Transverse colon (tissue), 4 donors: ENCODE measurements at regions not wholly inside any gene's neighbourhood (a gene's known extent, or its start where the extent isn't known, plus 50 kb on each side); places are given as distances from the start of the nearest gene placed in this dataset.

Experiments used
- DNase-seq: peaks from one replicate; pipeline ENCODE4 v3.0.0-alpha.2; 2019
- H3K27ac ChIP-seq, 4 donors: fragments of 200-600 bp; sonication (generic); 2 replicates each; pipeline ENCODE4 v1.5.1; 2016 to 2018; ENCODE audit warnings: inconsistent platforms in 4 of 4
- H3K27me3 ChIP-seq: fragments of 200-600 bp; sonication (generic); 2 replicates; pipeline ENCODE4 v1.5.1; 2017; ENCODE audit warnings: inconsistent platforms
- H3K36me3 ChIP-seq, 4 donors: fragments of 200-600 bp; sonication (generic); 2 replicates each; pipeline ENCODE4 v1.5.1; 2017 to 2019; ENCODE audit warnings: inconsistent platforms in 4 of 4
- H3K4me1 ChIP-seq, 4 donors: fragments of 200-600 bp; sonication (generic); 2 replicates each; pipeline ENCODE4 v1.5.1; 2017 to 2020; ENCODE audit warnings: inconsistent platforms in 4 of 4
- H3K4me3 ChIP-seq, 4 donors: fragments of 200-600 bp; sonication (generic); 1 replicate in 1 of 4; 2 replicates in 3 of 4; pipeline versions ENCODE4 v1.5.1 to v1.6.1; 2017 to 2019; ENCODE audit warnings: inconsistent platforms in 4 of 4
- H3K9me3 ChIP-seq, 2 donors: fragments of 200-600 bp; sonication (generic); 2 replicates each; pipeline ENCODE4 v1.5.1; 2017 to 2019; ENCODE audit warnings: inconsistent platforms in 2 of 2
- EP300 ChIP-seq: sonication (generic); formaldehyde crosslinking; IDR thresholded peaks from one replicate; pipeline ENCODE4 v1.6.1; 2017; ENCODE audit warnings: antibody characterized with exemption, low read depth
- POLR2A ChIP-seq: fragments of 450-650 bp; IDR thresholded peaks from one replicate; pipeline ENCODE4 v1.6.1; 2016; ENCODE audit warnings: antibody characterized with exemption, mild to moderate bottlenecking, moderate library complexity
- POLR2AphosphoS5 ChIP-seq, 3 donors: sonication (generic); formaldehyde crosslinking; IDR thresholded peaks; one replicate each; pipeline ENCODE4 v1.6.1; 2016; ENCODE audit warnings: antibody characterized with exemption in 3 of 3
- WGBS, 2 donors: methylation state at CpG; one replicate each; pipeline ENCODE4 v1.1.5; 2018; ENCODE audit warnings: low coverage in 1 of 2; 5-methylcytosine and 5-hydroxymethylcytosine counted together
- in situ Hi-C, 4 donors: fragments of 200-750 bp; cut with MboI; loops; one replicate each; pipeline versions ENCODE4 v1.15.0 to v1.15.1; 2017; ENCODE audit warnings: low sequenced_read_pairs in 3 of 4, low pct_ligation_motif_present in 1 of 4, low pct_unique_long_range_greater_than_20kb in 1 of 4
- intact Hi-C: fragments of 100-400 bp; cut with DNase I; formaldehyde crosslinking; loops from one replicate; pipeline ENCODE4 v1.15.1; 2023; ENCODE audit warnings: low total_unique reads
- TF ChIP-seq, protein P1 (sequence below), 5 experiments: fragments of 200-600 bp in 3 of 5; fragments of 450-650 bp in 2 of 5; sonication (generic) in 3 of 5; IDR thresholded peaks; 1 replicate in 2 of 5; 2 replicates in 3 of 5; pipeline ENCODE4 v1.5.1; 2016 to 2017; ENCODE audit warnings: antibody characterized with exemption in 5 of 5, inconsistent platforms in 3 of 5, mild to moderate bottlenecking in 2 of 5, moderate library complexity in 1 of 5

DNA sequence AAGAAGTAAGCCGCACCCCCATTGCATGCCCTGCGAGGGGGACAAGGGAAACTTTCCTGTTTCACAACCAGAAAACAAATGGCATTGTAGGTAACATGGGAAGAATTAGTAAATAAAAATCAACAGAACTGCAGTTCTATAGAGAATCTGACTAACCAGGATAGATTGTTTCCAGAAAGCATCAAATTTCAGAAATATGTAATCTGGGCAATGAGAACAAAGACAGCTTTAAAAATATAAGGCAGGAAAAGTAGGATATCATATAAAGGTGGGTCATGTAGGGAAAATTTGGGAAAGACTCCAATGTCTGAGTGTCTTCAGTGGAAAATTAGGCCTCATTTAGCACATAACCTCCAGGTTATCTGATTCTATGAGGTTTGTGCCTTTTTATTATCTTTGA is 58.3 kb upstream of the RANBP6 start:
- peaks cover 0 to 3% (median 0%) of the 10 kb centered on the region in 4 donors for H3K4me1 ChIP-seq
- no peaks in the 10 kb centered on the region for H3K27me3 ChIP-seq
- in situ Hi-C loops, result loop anchor here in 1 of 4 donors (25.0 kb wide), 1 partner anchor 239 kb away; no protein-coding TSS in a partner anchor
- no peak overlapping the region for H3K4me3 ChIP-seq
- WGBS, 2 donors, result 83 to 97% methylated on average over 2 of the region's 2 CpGs
- intact Hi-C loops, result no loop called here
- no peaks in the 10 kb centered on the region for H3K9me3 ChIP-seq
- H3K36me3 ChIP-seq, result no peaks in the 10 kb centered on the region
- no peak for DNase-seq
- no peak overlapping the region for H3K27ac ChIP-seq
- no peak for TF ChIP-seq POLR2AphosphoS5 (IDR thresholded peaks at IDR 0.05)
- TF ChIP-seq, protein P1, sequence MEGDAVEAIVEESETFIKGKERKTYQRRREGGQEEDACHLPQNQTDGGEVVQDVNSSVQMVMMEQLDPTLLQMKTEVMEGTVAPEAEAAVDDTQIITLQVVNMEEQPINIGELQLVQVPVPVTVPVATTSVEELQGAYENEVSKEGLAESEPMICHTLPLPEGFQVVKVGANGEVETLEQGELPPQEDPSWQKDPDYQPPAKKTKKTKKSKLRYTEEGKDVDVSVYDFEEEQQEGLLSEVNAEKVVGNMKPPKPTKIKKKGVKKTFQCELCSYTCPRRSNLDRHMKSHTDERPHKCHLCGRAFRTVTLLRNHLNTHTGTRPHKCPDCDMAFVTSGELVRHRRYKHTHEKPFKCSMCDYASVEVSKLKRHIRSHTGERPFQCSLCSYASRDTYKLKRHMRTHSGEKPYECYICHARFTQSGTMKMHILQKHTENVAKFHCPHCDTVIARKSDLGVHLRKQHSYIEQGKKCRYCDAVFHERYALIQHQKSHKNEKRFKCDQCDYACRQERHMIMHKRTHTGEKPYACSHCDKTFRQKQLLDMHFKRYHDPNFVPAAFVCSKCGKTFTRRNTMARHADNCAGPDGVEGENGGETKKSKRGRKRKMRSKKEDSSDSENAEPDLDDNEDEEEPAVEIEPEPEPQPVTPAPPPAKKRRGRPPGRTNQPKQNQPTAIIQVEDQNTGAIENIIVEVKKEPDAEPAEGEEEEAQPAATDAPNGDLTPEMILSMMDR (IDR thresholded peaks at IDR 0.05), result no peak
- TF ChIP-seq EP300, result no peak
- TF ChIP-seq POLR2A, result no peak

DNA sequence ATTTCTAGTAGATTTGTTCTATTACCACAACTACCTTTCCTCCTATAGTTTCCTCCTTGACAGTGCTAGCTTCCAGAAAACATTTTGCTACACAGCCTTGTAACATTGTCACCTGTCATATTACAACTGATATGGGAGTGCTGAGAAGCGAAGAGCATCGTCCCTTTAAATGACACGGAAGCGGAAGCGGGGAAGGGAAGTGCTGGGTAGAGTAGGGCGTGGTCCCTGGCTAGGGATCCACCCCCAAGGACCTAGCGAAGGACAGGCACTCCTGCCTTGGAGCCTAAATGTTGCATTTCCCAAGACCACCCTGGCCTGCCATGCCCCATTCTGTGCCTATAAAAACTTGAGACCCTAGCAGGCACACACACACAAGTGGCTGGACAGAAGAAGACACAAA is 57.4 kb upstream of the RANBP6 start:
- intact Hi-C loops (no loop called here), in situ Hi-C loops (loop anchor here in 1 of 4 donors (25.0 kb wide), 1 partner anchor 239 kb away; no protein-coding TSS in a partner anchor)
- peaks cover 0 to 3% (median 0%) of the 10 kb centered on the region in 4 donors for H3K4me1 ChIP-seq

DNA sequence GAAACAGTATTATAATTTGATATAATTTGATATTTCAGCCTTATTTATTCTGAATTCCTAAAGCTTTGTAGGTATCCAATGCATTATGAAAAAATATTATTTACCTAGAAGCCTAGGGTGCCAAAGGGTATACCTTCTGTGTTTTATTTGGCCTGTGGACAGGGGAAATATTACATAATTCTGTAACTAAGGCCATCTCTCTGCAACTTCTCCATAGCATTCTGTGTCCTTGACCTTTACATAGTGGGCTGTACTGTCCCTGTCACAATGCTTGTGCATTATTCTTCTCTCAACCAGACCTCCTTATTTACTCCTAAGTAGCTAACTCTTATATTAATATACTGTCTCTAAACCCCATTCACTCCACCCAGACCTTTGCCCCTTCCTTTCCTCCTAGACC is 57.0 kb upstream of the RANBP6 start:
- Histone ChIP-seq H3K27me3 (no peaks in the 10 kb centered on the region), H3K9me3 (no peaks in the 10 kb centered on the region), H3K36me3 (no peaks in the 10 kb centered on the region), H3K4me1 (peaks cover 0 to 3% (median 0%) of the 10 kb centered on the region in 4 donors), H3K4me3 (no peak overlapping the region), H3K27ac (no peak overlapping the region)
- TF ChIP-seq POLR2AphosphoS5 (IDR thresholded peaks at IDR 0.05), result no peak
- TF ChIP-seq, protein P1 (IDR thresholded peaks at IDR 0.05), result no peak
- intact Hi-C loops, result no loop called here
- DNase-seq, result no peak
- in situ Hi-C loops, result loop anchor here in 1 of 4 donors (25.0 kb wide), 1 partner anchor 240 kb away; no protein-coding TSS in a partner anchor

More for the DNA sequence above, 57.4 kb upstream of the RANBP6 start:
- no peak overlapping the region for H3K27ac ChIP-seq
- no peak for DNase-seq
- H3K4me3 ChIP-seq, result no peak overlapping the region
- TF ChIP-seq POLR2A, result no peak
- TF ChIP-seq EP300, result no peak
- TF ChIP-seq, protein P1 (IDR thresholded peaks at IDR 0.05), result no peak
- no peak for TF ChIP-seq POLR2AphosphoS5 (IDR thresholded peaks at IDR 0.05)
- H3K9me3 ChIP-seq, result no peaks in the 10 kb centered on the region
- H3K36me3 ChIP-seq, result no peaks in the 10 kb centered on the region
- H3K27me3 ChIP-seq, result no peaks in the 10 kb centered on the region
- WGBS, 2 donors, result 72 to 80% methylated on average over 5 to 7 of the region's 7 CpGs

DNA sequence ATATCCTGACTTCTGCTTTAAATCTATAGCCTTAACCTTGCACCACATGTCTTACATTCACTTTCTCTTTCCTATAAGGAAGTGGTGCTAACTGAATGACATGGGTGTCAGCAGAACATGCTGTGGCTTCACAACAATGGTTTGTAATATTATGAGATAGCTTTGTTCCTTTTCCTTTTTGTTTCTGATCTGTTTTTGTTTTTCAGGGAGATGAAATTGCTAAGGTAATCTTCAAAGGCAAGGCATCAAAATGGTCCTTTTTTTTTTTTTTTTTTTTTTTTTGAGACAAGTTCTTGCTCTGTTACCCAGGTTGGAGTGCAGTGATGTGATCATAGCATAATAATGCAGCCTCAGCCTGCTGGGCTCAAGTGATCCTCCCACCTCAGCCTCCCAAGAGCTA is 53.6 kb upstream of the RANBP6 start:
- H3K27me3 ChIP-seq, result no peaks in the 10 kb centered on the region
- no peak overlapping the region for H3K4me3 ChIP-seq
- in situ Hi-C loops, result loop anchor here in 1 of 4 donors (25.0 kb wide), 1 partner anchor 243 kb away; no protein-coding TSS in a partner anchor
- intact Hi-C loops, result loop anchor here (5.0 kb wide), 1 partner anchor 1372 kb away; no protein-coding TSS in a partner anchor
- no peaks in the 10 kb centered on the region for H3K36me3 ChIP-seq
- H3K9me3 ChIP-seq, result no peaks in the 10 kb centered on the region
- no peak overlapping the region for H3K27ac ChIP-seq
- peaks cover 0 to 3% (median 0%) of the 10 kb centered on the region in 4 donors for H3K4me1 ChIP-seq
- no peak for TF ChIP-seq POLR2A
- no peak for TF ChIP-seq EP300
- TF ChIP-seq, protein P1 (IDR thresholded peaks at IDR 0.05), result no peak
- TF ChIP-seq POLR2AphosphoS5 (IDR thresholded peaks at IDR 0.05), result no peak
- DNase-seq, result no peak
